Stimulated activated naive CD4-positive, alpha-beta T cell (primary cell): ENCODE measurements at regions not wholly inside any gene's neighbourhood (a gene's known extent, or its start where the extent isn't known, plus 50 kb on each side); places are given as distances from the start of the nearest gene placed in this dataset.

Experiments
- DNase-seq, 6 experiments: peaks; one replicate each; lab custom pipeline; 2025; lab: John Stamatoyannopoulos, UW

GRCh38 chr22:49586873-49587272 is 240.8 kb downstream of the BRD1 start:
- no peak for DNase-seq

GRCh38 chr22:49586244-49586748 is 241.4 kb downstream of the BRD1 start:
- no peak for DNase-seq

- DNase-seq = no peak
These were observed 242.0 kb downstream of the BRD1 start for GRCh38 chr22:49585461-49586243.

GRCh38 chr22:49583886-49584505 is 243.7 kb downstream of the BRD1 start:
- DNase-seq = no peak

- DNase-seq = no peak
These were observed 244.3 kb downstream of the BRD1 start for GRCh38 chr22:49583341-49583740.

GRCh38 chr22:49582678-49583077 is 245.0 kb downstream of the BRD1 start:
- DNase-seq = no peak

GRCh38 chr22:49582181-49582580 is 245.5 kb downstream of the BRD1 start:
- DNase-seq = no peak

GRCh38 chr22:49580024-49580423 is 247.6 kb downstream of the BRD1 start:
- DNase-seq = no peak

- DNase-seq = no peak
These were observed 250.3 kb downstream of the BRD1 start for GRCh38 chr22:49577168-49578060.

- DNase-seq = no peak
These were observed 251.2 kb downstream of the BRD1 start for GRCh38 chr22:49576241-49577141.

GRCh38 chr22:49575703-49576081 is 252.0 kb downstream of the BRD1 start:
- DNase-seq = no peak

- no peak for DNase-seq
These were observed 252.6 kb downstream of the BRD1 start for GRCh38 chr22:49574881-49575702.

GRCh38 chr22:49574205-49574880 is 253.3 kb downstream of the BRD1 start:
- DNase-seq = no peak

- no peak for DNase-seq
These were observed 254.4 kb downstream of the BRD1 start for GRCh38 chr22:49573109-49573765.

- DNase-seq = no peak
These were observed 256.3 kb downstream of the BRD1 start for GRCh38 chr22:49571326-49571725.

- DNase-seq = no peak
These were observed 257.4 kb downstream of the BRD1 start for GRCh38 chr22:49570032-49570848.

- DNase-seq = no peak
These were observed 258.2 kb downstream of the BRD1 start for GRCh38 chr22:49569286-49570031.

GRCh38 chr22:49568751-49569285 is 258.9 kb downstream of the BRD1 start:
- no peak for DNase-seq
